Neural cell (in vitro differentiated cells): ENCODE measurements at regions not wholly inside any gene's neighbourhood (a gene's known extent, or its start where the extent isn't known, plus 50 kb on each side); places are given as distances from the start of the nearest gene placed in this dataset.

Experiments
- H2AFZ ChIP-seq: fragments of 200-600, 300-800 bp; sonication (generic), shearing (Covaris generic); 2 replicates; pipeline ENCODE4 v1.6.0; 2014; ENCODE audit warnings: low read depth, mild to moderate bottlenecking, antibody characterized with exemption, low read length, moderate library complexity
- H3F3A ChIP-seq: fragments of 200-600 bp; shearing (Covaris generic); 2 replicates; pipeline ENCODE4 v1.6.1; 2016; ENCODE audit warnings: mild to moderate bottlenecking, moderate library complexity, mixed read lengths, antibody characterized with exemption, low read length; ENCODE audit not compliant: insufficient read depth, poor library complexity, severe bottlenecking
- H3K27ac ChIP-seq: fragments of 200-600, 300-800 bp; sonication (generic), shearing (Covaris generic); 2 replicates; pipeline ENCODE4 v1.5.1; 2014; ENCODE audit warnings: mild to moderate bottlenecking, low read length, moderate library complexity
- H3K27me3 ChIP-seq: fragments of 300-800, 200-600 bp; sonication (generic), shearing (Covaris generic); 2 replicates; pipeline ENCODE4 v1.6.0; 2014; ENCODE audit warnings: mild to moderate bottlenecking, low read depth, low read length, moderate library complexity; ENCODE audit not compliant: insufficient read depth
- H3K36me3 ChIP-seq: fragments of 300-800, 200-600 bp; sonication (generic), shearing (Covaris generic); 2 replicates; pipeline ENCODE4 v1.5.1; 2014; ENCODE audit warnings: mild to moderate bottlenecking, antibody characterized with exemption, low read length, moderate library complexity; ENCODE audit not compliant: insufficient read depth
- H3K4me2 ChIP-seq: fragments of 300-800, 200-600 bp; sonication (generic), shearing (Covaris generic); 2 replicates; pipeline ENCODE4 v1.6.0; 2014; ENCODE audit warnings: mild to moderate bottlenecking, low read length
- H3K4me3 ChIP-seq: fragments of 300-800, 200-600 bp; sonication (generic), shearing (Covaris generic); 2 replicates; pipeline ENCODE4 v1.5.1; 2014; ENCODE audit warnings: mild to moderate bottlenecking, low read length, moderate library complexity
- H3K79me2 ChIP-seq: fragments of 200-600 bp; shearing (Covaris generic); replicated peaks from 2 replicates; pipeline ENCODE4 v1.6.0; 2014; ENCODE audit warnings: mild to moderate bottlenecking, low read length, moderate library complexity; ENCODE audit not compliant: insufficient read depth
- H3K9ac ChIP-seq: fragments of 300-800, 200-600 bp; sonication (generic), shearing (Covaris generic); 2 replicates; pipeline ENCODE4 v1.6.1; 2016; ENCODE audit warnings: mild to moderate bottlenecking, low read length, mixed read lengths
- H3K9me2 ChIP-seq: fragments of 200-600 bp; shearing (Covaris generic); 2 replicates; pipeline ENCODE4 v1.6.1; 2016; ENCODE audit warnings: mild to moderate bottlenecking, low read length, mixed read lengths; ENCODE audit not compliant: insufficient read depth
- H3K9me3 ChIP-seq: fragments of 200-600, 300-800 bp; sonication (generic), shearing (Covaris generic); 2 replicates; pipeline ENCODE4 v1.6.1; 2016; ENCODE audit warnings: mild to moderate bottlenecking, mixed run types, low read length, moderate library complexity, mixed read lengths
- H4K20me1 ChIP-seq: fragments of 200-600 bp; shearing (Covaris generic); 2 replicates; pipeline ENCODE4 v1.6.1; 2016; ENCODE audit warnings: mild to moderate bottlenecking, mixed run types; ENCODE audit not compliant: insufficient read depth
- EP300 ChIP-seq: fragments of 450-650 bp; conservative IDR thresholded peaks from 2 replicates; pipeline ENCODE4 v1.6.1; 2014; ENCODE audit warnings: antibody characterized with exemption, mild to moderate bottlenecking, moderate library complexity; ENCODE audit not compliant: poor library complexity, severe bottlenecking
- EZH2 ChIP-seq: fragments of 200-600, 300-800 bp; shearing (Covaris generic), sonication (generic); IDR thresholded peaks from 2 replicates; pipeline ENCODE4 v1.6.1; 2014; ENCODE audit warnings: antibody characterized with exemption, low read length, borderline replicate concordance, mild to moderate bottlenecking; ENCODE audit not compliant: insufficient read depth, poor library complexity, severe bottlenecking
- MXI1 ChIP-seq: fragments of 450-650 bp; conservative IDR thresholded peaks from 2 replicates; pipeline ENCODE4 v1.6.1; 2014; ENCODE audit warnings: antibody characterized with exemption, mild to moderate bottlenecking; ENCODE audit not compliant: poor library complexity, severe bottlenecking
- POLR2AphosphoS5 ChIP-seq: IDR thresholded peaks from 2 replicates; pipeline ENCODE4 v1.6.1; 2012
- RAD21 ChIP-seq: fragments of 450-650 bp; conservative IDR thresholded peaks from 2 replicates; pipeline ENCODE4 v1.6.1; 2014; ENCODE audit warnings: antibody characterized with exemption, mild to moderate bottlenecking, moderate library complexity
- SMC3 ChIP-seq: fragments of 450-650 bp; conservative IDR thresholded peaks from 2 replicates; pipeline ENCODE4 v1.6.1; 2014; ENCODE audit warnings: antibody characterized with exemption, mild to moderate bottlenecking, moderate library complexity; ENCODE audit not compliant: poor library complexity
- TAF1 ChIP-seq: IDR thresholded peaks from 2 replicates; pipeline ENCODE4 v1.6.1; 2012; ENCODE audit warnings: low read depth
- TF ChIP-seq, protein P1 (sequence below): IDR thresholded peaks from 2 replicates; pipeline ENCODE4 v1.6.1; 2012; ENCODE audit warnings: borderline replicate concordance
- TF ChIP-seq, protein P2 (sequence below): fragments of 450-650 bp; IDR thresholded peaks from 2 replicates; pipeline ENCODE4 v1.5.1; 2014; ENCODE audit warnings: antibody characterized with exemption, mild to moderate bottlenecking, moderate library complexity; ENCODE audit not compliant: poor library complexity, severe bottlenecking

DNA sequence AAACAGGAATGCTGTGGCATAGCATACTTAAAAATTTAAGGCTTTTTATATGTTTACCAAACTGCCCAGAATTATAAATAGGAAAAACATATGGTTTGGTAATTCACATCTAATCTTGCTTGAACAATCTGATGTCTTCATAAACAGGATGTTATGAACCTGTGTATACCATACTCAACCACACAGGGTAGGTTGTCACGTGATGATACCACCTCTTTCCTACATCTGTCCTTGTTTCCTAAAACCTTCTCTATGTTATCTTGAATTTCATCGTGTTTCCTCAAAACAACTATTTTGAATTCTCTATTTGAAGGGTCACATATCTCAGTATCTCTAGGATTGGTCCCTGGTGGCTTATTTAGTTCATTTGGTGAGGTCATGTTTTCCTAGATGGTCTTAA, 631.0 kb upstream of the PKN2 start:
- no peak overlapping the region for H3K27ac ChIP-seq
- no peak overlapping the region for H3K4me2 ChIP-seq
- H3K9me2 ChIP-seq = no peaks in the 10 kb centered on the region
- no peaks in the 10 kb centered on the region for H3F3A ChIP-seq
- no peak overlapping the region for H3K9ac ChIP-seq
- no peaks in the 10 kb centered on the region for H3K79me2 ChIP-seq
- H3K36me3 ChIP-seq = no peaks in the 10 kb centered on the region
- H4K20me1 ChIP-seq = no peaks in the 10 kb centered on the region
- TF ChIP-seq RAD21 = no peak
- TF ChIP-seq, protein P1, sequence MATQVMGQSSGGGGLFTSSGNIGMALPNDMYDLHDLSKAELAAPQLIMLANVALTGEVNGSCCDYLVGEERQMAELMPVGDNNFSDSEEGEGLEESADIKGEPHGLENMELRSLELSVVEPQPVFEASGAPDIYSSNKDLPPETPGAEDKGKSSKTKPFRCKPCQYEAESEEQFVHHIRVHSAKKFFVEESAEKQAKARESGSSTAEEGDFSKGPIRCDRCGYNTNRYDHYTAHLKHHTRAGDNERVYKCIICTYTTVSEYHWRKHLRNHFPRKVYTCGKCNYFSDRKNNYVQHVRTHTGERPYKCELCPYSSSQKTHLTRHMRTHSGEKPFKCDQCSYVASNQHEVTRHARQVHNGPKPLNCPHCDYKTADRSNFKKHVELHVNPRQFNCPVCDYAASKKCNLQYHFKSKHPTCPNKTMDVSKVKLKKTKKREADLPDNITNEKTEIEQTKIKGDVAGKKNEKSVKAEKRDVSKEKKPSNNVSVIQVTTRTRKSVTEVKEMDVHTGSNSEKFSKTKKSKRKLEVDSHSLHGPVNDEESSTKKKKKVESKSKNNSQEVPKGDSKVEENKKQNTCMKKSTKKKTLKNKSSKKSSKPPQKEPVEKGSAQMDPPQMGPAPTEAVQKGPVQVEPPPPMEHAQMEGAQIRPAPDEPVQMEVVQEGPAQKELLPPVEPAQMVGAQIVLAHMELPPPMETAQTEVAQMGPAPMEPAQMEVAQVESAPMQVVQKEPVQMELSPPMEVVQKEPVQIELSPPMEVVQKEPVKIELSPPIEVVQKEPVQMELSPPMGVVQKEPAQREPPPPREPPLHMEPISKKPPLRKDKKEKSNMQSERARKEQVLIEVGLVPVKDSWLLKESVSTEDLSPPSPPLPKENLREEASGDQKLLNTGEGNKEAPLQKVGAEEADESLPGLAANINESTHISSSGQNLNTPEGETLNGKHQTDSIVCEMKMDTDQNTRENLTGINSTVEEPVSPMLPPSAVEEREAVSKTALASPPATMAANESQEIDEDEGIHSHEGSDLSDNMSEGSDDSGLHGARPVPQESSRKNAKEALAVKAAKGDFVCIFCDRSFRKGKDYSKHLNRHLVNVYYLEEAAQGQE = no peak
- no peak for TF ChIP-seq TAF1
- no peak for TF ChIP-seq MXI1
- TF ChIP-seq SMC3 = no peak
- TF ChIP-seq EP300 = no peak
- TF ChIP-seq, protein P2, sequence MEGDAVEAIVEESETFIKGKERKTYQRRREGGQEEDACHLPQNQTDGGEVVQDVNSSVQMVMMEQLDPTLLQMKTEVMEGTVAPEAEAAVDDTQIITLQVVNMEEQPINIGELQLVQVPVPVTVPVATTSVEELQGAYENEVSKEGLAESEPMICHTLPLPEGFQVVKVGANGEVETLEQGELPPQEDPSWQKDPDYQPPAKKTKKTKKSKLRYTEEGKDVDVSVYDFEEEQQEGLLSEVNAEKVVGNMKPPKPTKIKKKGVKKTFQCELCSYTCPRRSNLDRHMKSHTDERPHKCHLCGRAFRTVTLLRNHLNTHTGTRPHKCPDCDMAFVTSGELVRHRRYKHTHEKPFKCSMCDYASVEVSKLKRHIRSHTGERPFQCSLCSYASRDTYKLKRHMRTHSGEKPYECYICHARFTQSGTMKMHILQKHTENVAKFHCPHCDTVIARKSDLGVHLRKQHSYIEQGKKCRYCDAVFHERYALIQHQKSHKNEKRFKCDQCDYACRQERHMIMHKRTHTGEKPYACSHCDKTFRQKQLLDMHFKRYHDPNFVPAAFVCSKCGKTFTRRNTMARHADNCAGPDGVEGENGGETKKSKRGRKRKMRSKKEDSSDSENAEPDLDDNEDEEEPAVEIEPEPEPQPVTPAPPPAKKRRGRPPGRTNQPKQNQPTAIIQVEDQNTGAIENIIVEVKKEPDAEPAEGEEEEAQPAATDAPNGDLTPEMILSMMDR = no peak
- no peak for TF ChIP-seq EZH2
- no peak for TF ChIP-seq POLR2AphosphoS5
- no peaks in the 10 kb centered on the region for H3K27me3 ChIP-seq
- H2AFZ ChIP-seq = no peak overlapping the region
- H3K9me3 ChIP-seq = no peaks in the 10 kb centered on the region
- H3K4me3 ChIP-seq = no peak overlapping the region

DNA sequence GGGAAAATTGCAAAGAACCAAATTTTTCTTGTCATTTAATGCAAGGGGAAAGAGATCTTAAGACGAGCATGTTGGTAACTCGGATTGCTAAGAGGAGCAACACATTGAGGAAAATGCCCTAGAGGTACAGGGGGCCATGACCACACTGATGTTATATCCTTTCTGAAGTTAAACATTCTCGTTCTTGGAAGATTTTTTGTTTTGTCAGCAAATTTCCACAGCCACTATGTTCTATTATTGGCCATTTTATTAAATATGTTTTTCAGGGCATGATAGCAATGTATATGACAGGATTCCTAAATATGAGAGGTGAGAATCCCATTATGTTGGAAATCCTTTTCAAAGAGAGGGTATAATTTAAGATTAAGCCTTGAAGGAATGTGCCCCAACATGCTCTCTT, 627.2 kb upstream of the PKN2 start:
- H3K9ac ChIP-seq = no peak overlapping the region
- H3K9me2 ChIP-seq = no peaks in the 10 kb centered on the region
- TF ChIP-seq EP300 (no peak), POLR2AphosphoS5 (no peak), SMC3 (no peak), MXI1 (no peak), EZH2 (no peak), RAD21 (no peak), TAF1 (no peak)
- TF ChIP-seq, protein P2 = no peak
- TF ChIP-seq, protein P1 = no peak
- H3K9me3 ChIP-seq = no peaks in the 10 kb centered on the region
- no peak overlapping the region for H3K27ac ChIP-seq
- H2AFZ ChIP-seq = no peak overlapping the region
- no peaks in the 10 kb centered on the region for H4K20me1 ChIP-seq
- H3F3A ChIP-seq = no peaks in the 10 kb centered on the region
- H3K36me3 ChIP-seq = no peaks in the 10 kb centered on the region
- H3K4me2 ChIP-seq = no peak overlapping the region
- no peaks in the 10 kb centered on the region for H3K27me3 ChIP-seq
- no peaks in the 10 kb centered on the region for H3K79me2 ChIP-seq
- H3K4me3 ChIP-seq = no peak overlapping the region
